ENCODE measurements at regions not wholly inside any gene's neighbourhood (a gene's known extent, or its start where the extent isn't known, plus 50 kb on each side); places are given as distances from the start of the nearest gene placed in this dataset.
A peak's percentile ranks its signal among the peaks of the same experiment; 100 is the strongest.
"Not testable (repeated sequence)": the region's sequence is repeated elsewhere in the genome, so short reads cannot be mapped to it uniquely, and the experiment has no call there.

DNA sequence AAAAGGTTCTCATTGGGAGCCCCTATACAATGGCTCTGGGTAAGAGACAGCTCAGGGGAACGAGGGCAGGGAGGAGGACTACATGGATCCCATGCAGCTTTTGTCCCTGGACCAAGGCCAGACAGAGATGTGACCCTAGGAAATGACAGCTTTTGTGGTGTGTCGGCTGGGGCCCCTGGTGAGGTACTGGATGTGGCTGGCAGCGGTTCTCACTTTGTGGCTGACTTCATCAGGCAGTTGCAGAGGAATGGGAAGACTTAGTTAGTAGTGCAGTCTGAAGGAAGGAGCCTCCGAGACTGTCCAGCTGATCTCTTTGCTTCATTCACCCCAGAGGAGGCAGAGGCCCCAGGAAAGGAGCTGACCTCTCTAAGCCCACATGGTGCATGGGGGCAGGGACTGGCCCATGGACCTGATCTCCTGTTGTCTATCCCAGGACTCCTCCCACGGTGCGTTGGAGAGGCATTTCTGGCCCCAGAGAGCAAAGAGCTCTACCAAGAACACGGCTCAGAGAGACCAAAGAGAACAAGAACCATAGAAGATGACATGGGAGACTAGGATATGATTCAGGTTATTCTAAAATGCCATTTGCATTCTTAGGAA is 202.9 kb downstream of the RPS24 start:
- TF ChIP-seq, protein P1, sequence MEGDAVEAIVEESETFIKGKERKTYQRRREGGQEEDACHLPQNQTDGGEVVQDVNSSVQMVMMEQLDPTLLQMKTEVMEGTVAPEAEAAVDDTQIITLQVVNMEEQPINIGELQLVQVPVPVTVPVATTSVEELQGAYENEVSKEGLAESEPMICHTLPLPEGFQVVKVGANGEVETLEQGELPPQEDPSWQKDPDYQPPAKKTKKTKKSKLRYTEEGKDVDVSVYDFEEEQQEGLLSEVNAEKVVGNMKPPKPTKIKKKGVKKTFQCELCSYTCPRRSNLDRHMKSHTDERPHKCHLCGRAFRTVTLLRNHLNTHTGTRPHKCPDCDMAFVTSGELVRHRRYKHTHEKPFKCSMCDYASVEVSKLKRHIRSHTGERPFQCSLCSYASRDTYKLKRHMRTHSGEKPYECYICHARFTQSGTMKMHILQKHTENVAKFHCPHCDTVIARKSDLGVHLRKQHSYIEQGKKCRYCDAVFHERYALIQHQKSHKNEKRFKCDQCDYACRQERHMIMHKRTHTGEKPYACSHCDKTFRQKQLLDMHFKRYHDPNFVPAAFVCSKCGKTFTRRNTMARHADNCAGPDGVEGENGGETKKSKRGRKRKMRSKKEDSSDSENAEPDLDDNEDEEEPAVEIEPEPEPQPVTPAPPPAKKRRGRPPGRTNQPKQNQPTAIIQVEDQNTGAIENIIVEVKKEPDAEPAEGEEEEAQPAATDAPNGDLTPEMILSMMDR (IDR thresholded peaks at IDR 0.05; ENCODE audit: low read depth, low read length, missing control alignments): no peak
- in situ Hi-C loops (cut with HindIII; ENCODE audit: low sequenced_read_pairs): no loop called here
- no peak overlapping the region for H3K4me3 ChIP-seq (ENCODE audit: low read depth, low read length)
- DNase-seq (ENCODE audit: low read depth): no peak

DNA sequence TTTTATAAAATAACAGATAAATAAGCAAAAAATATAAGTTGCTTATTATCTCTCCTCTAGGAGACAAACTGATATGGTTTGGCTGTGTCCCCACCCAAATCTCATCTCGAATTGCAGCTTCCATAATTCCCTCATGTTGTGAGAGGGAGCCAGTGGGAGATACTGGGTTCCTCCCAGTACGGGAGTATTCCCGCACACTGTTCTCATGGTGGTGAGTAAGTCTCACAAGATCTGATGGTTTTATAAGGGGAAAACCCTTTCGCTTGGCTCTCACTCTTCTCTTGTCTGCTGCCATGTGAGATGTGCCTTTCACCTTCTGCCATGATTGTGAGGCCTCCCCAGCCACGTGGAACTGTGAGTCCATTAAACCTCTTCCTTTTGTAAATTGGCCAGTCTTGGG is 204.3 kb downstream of the RPS24 start:
- in situ Hi-C loops (cut with HindIII; ENCODE audit: low sequenced_read_pairs); H3K4me3 ChIP-seq (ENCODE audit: low read depth, low read length); DNase-seq (ENCODE audit: low read depth): not testable (repeated sequence)

DNA sequence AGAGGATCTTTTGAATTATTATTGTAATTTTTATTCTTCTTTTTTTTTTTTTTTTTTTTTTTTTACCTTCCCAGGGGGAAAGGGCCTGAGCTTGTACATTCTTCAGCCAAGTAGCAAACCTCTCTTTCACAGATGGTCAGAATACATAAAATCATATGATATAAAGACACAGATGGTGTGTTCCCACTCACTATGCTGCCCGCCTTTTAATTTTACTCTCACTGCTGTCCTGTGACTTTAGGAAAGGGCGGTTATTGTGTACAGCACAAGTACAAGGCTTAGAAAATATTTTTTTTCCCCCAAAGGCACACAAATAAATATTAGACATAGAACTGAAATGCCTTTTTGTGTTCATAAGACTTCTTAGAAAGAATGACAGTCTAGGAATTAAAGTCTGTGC is 213.6 kb downstream of the RPS24 start:
- H3K4me3 ChIP-seq (ENCODE audit: low read depth, low read length): no peak overlapping the region
- TF ChIP-seq, protein P1 (IDR thresholded peaks at IDR 0.05; ENCODE audit: low read depth, low read length, missing control alignments): no peak
- in situ Hi-C loops (cut with HindIII; ENCODE audit: low sequenced_read_pairs): no loop called here
- no peak for DNase-seq (ENCODE audit: low read depth)

DNA sequence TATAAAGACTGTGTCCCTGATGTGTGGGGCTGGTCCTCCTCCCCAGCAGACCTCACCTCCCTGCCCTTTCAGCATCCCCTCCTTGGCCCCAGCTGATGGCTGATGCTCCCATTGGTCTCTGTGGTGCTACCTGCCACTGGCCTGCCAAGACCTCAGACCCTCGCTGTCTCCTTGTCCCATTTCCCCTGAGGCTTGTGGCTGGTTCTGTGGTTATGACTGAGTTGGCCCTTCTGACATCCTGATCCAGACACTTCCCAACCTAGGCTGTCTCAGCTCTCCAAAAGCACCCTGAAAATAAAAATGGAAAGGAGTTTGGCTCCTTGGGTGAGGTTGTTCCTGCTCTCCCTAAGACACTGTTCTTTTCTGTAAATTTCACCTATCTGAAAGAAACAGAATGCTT is 214.2 kb downstream of the RPS24 start:
- in situ Hi-C loops (cut with HindIII; ENCODE audit: low sequenced_read_pairs): no loop called here
- no peak for DNase-seq (ENCODE audit: low read depth)
- no peak overlapping the region for H3K4me3 ChIP-seq (ENCODE audit: low read depth, low read length)
- TF ChIP-seq, protein P1 (IDR thresholded peaks at IDR 0.05; ENCODE audit: low read depth, low read length, missing control alignments): no peak

DNA sequence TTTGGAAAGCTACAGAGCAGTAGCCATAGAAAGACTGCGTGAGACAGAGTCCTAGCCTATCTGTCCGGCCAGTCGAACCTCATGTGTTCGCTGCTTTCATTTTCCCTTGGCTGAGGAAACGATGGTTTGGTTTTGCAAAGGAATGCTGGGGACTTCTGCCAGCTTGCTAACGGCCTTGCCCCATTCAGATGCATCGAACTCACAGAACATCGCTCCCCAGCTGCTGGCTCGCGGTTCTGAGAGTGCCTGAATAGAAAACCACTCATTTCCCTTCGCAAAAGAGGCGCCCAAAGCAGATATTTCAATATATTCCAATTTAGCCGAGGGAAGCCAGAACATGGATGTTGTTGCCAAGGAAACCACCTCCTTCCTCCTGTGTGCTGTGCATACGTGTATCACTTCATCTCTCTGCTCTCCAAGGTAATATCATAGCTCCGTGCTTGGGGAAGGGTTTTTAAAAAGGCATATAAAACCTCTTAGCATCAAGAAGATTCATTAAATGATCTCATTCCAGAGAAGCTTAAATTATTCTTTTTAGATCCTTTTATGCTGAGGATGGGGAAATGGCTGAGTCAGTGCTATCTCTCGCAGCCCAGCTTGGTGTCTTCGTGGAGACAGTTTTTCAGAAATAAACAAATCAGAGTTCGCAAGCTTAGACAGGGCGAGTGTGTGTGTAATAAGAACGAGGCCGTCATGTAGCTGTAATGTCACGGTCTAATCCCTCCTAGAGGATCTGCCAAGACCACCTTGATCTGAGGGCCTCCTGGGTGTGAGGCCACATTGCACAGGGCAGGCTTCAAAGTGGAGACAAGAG is 215.2 kb downstream of the RPS24 start:
- H3K4me3 ChIP-seq (ENCODE audit: low read depth, low read length): no peak overlapping the region
- TF ChIP-seq, protein P1 (IDR thresholded peaks at IDR 0.05; ENCODE audit: low read depth, low read length, missing control alignments): no peak
- in situ Hi-C loops (cut with HindIII; ENCODE audit: low sequenced_read_pairs): no loop called here
- DNase-seq (ENCODE audit: low read depth): peak; percentile 96

DNA sequence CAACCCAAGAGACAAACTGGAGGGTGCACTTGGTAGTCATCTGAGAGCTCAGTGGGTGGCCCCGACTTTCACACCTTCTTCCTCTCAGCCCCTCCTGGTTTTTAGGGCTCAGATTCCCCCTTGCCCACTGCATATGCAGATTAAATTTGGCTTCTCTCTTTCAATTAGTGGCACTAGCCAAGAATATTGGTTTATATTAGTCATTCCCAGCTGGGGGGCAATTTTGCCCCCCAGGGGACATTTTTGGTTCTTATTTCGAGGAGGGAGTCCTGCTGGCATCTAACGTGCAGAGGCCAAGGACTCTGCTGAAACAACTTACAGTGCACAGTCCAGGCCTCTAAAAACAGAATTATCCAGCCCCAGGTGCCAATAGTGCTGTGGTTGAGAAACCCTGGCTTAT is 216.0 kb downstream of the RPS24 start:
- H3K4me3 ChIP-seq (ENCODE audit: low read depth, low read length): no peak overlapping the region
- TF ChIP-seq, protein P1 (IDR thresholded peaks at IDR 0.05; ENCODE audit: low read depth, low read length, missing control alignments): no peak
- in situ Hi-C loops (cut with HindIII; ENCODE audit: low sequenced_read_pairs): no loop called here
- DNase-seq (ENCODE audit: low read depth): no peak

DNA sequence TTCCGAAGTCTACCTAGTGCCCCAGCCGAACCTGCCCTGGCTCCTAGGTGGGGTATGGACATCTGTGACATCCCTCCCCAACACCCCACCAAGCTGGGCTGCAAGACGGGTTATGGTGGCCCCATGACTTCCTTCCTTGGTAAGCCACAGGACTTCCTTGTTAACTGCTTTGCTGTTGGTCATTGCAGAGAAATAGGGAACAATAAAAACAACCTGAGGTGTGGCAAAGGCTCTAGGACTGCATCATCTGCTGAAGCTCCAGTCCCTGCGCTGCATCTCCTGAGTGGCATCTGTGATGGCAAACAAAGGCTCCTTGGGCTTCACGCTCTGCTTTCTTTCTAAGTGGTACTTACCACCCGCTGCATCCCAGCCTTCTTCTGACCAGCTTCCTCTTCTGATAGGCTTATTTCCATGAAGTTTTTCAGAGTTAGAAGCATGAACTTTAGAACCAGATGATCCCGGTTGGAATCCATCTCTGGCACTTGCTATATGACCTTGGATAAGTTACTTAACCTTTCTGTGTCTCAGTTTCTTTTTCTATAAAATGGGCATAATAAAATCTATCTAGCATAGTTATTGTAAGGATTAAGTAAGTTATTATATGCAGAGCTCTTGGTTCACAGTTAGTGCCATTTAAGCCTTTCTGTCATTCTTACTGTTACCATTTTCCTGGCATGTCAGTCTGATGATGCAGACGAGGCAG is 216.8 kb downstream of the RPS24 start:
- TF ChIP-seq, protein P1 (IDR thresholded peaks at IDR 0.05; ENCODE audit: low read depth, low read length, missing control alignments): no peak
- H3K4me3 ChIP-seq (ENCODE audit: low read depth, low read length): no peak overlapping the region
- in situ Hi-C loops (cut with HindIII; ENCODE audit: low sequenced_read_pairs): no loop called here
- no peak for DNase-seq (ENCODE audit: low read depth)
